Stimulated activated CD8-positive, alpha-beta memory T cell treated with anti-CD3 and anti-CD28 coated beads, Interleukin-15, amount 100 ng/mL, for 24 hours (primary cell): ENCODE measurements at regions not wholly inside any gene's neighbourhood (a gene's known extent, or its start where the extent isn't known, plus 50 kb on each side); places are given as distances from the start of the nearest gene placed in this dataset.
"Not testable (repeated sequence)": the region's sequence is repeated elsewhere in the genome, so short reads cannot be mapped to it uniquely, and the experiment has no call there.

Experiments
- DNase-seq: peaks from one replicate; pipeline ENCODE4 v3.0.0-alpha.2; 2020; ENCODE audit warnings: low read depth

DNA sequence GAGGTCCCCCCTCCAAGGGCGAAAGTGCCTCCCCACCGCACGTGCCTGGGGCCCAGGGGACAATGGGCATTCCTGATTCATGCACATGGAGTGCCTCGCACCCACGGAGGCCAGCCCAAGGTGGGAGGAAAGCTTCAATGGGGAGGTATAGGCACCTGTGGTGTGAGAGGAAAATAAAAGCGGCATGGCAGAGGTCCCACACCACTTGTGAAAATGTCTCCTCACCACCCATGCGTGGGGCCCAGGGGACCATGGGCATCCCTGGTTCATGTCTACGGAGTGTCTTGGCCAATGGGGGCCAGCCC, 384.7 kb downstream of the ALG10 start:
- DNase-seq = no peak

GRCh38 chr12:34407813-34408212, 385.5 kb downstream of the ALG10 start:
- no peak for DNase-seq

GRCh38 chr12:34431509-34431908, 409.2 kb downstream of the ALG10 start:
- not testable (repeated sequence) for DNase-seq
